Stromal cell of bone marrow (primary cell): ENCODE measurements at regions not wholly inside any gene's neighbourhood (a gene's known extent, or its start where the extent isn't known, plus 50 kb on each side); places are given as distances from the start of the nearest gene placed in this dataset.

Experiments used
- DNase-seq: peaks from one replicate; pipeline ENCODE4 v3.0.0-alpha.2; 2012; ENCODE audit warnings: low read depth

- no peak for DNase-seq
Measured at GRCh38 chr11:113553915-113554314, 78.7 kb upstream of the DRD2 start.

GRCh38 chr11:113553235-113553634 is 78.0 kb upstream of the DRD2 start:
- peak; percentile 98 for DNase-seq

GRCh38 chr11:113552271-113552670 is 77.1 kb upstream of the DRD2 start:
- no peak for DNase-seq

- DNase-seq: no peak
Measured at GRCh38 chr11:113551645-113552044, 76.4 kb upstream of the DRD2 start.

- no peak for DNase-seq
Measured at GRCh38 chr11:113549611-113550578, 74.7 kb upstream of the DRD2 start.

GRCh38 chr11:113549061-113549460 is 73.9 kb upstream of the DRD2 start:
- DNase-seq: no peak

GRCh38 chr11:113547739-113548138 is 72.5 kb upstream of the DRD2 start:
- DNase-seq: no peak

GRCh38 chr11:113546757-113547507 is 71.7 kb upstream of the DRD2 start:
- DNase-seq: peak; percentile 40

GRCh38 chr11:113542420-113542819 is 67.2 kb upstream of the DRD2 start:
- DNase-seq: no peak

- no peak for DNase-seq
Measured at GRCh38 chr11:113540416-113541330, 65.5 kb upstream of the DRD2 start.

GRCh38 chr11:113538451-113539412 is 63.5 kb upstream of the DRD2 start:
- no peak for DNase-seq

- no peak for DNase-seq
Measured at GRCh38 chr11:113534625-113535024, 59.4 kb upstream of the DRD2 start.

GRCh38 chr11:113533425-113533698 is 58.2 kb upstream of the DRD2 start:
- DNase-seq: no peak

- peak; percentile 48 for DNase-seq
Measured at GRCh38 chr11:113532697-113533424, 57.7 kb upstream of the DRD2 start.

- no peak for DNase-seq
Measured at GRCh38 chr11:113531575-113532451, 56.6 kb upstream of the DRD2 start.

GRCh38 chr11:113531083-113531482 is 55.9 kb upstream of the DRD2 start:
- DNase-seq: no peak

GRCh38 chr11:113529606-113530005 is 54.4 kb upstream of the DRD2 start:
- no peak for DNase-seq

GRCh38 chr11:113528982-113529381 is 53.8 kb upstream of the DRD2 start:
- no peak for DNase-seq

- DNase-seq: no peak
Measured at GRCh38 chr11:113526521-113526920, 51.3 kb upstream of the DRD2 start.
